GM23338 (cell line): ENCODE measurements at regions not wholly inside any gene's neighbourhood (a gene's known extent, or its start where the extent isn't known, plus 50 kb on each side); places are given as distances from the start of the nearest gene placed in this dataset.

Source experiments
- ATAC-seq: fragments of 200-7000 bp; cut with Tn5 transposase; 3 replicates; pipeline ENCODE4 v1.9.1; 2020
- DNase-seq: peaks from one replicate; pipeline ENCODE4 v3.0.0-alpha.2; 2015; ENCODE audit warnings: low spot score
- H2AFZ ChIP-seq: fragments of 200-600 bp; sonication (generic); 2 replicates; pipeline ENCODE4 v1.8.0; 2016; ENCODE audit warnings: antibody characterized with exemption, mild to moderate bottlenecking, moderate library complexity
- H3F3A ChIP-seq: fragments of 200-600 bp; sonication (generic); replicated peaks from 2 replicates; pipeline ENCODE4 v1.8.0; 2017; ENCODE audit warnings: antibody characterized with exemption, mixed run types, low read depth
- H3K27ac ChIP-seq: fragments of 200-600 bp; sonication (generic); 2 replicates; pipeline ENCODE4 v1.6.1; 2016; ENCODE audit warnings: low read depth
- H3K27me3 ChIP-seq: fragments of 200-600 bp; sonication (generic); 2 replicates; pipeline ENCODE4 v1.8.0; 2016; ENCODE audit warnings: mild to moderate bottlenecking, mixed run types, moderate library complexity; ENCODE audit not compliant: insufficient read depth
- H3K36me3 ChIP-seq: fragments of 200-600 bp; sonication (generic); 2 replicates; pipeline ENCODE4 v1.8.0; 2016; ENCODE audit warnings: mild to moderate bottlenecking; ENCODE audit not compliant: insufficient read depth
- H3K4me1 ChIP-seq: fragments of 200-600 bp; sonication (generic); 2 replicates; pipeline ENCODE4 v1.8.0; 2016; ENCODE audit warnings: mild to moderate bottlenecking, moderate library complexity; ENCODE audit not compliant: insufficient read depth
- H3K4me2 ChIP-seq: fragments of 200-600 bp; sonication (generic); 2 replicates; pipeline ENCODE4 v1.7.1; 2017; ENCODE audit warnings: mixed run types
- H3K4me3 ChIP-seq: fragments of 200-600 bp; sonication (generic); 2 replicates; pipeline ENCODE4 v1.6.1; 2016; ENCODE audit warnings: mixed run types
- H3K79me2 ChIP-seq: fragments of 200-600 bp; sonication (generic); replicated peaks from 2 replicates; pipeline ENCODE4 v1.8.0; 2017; ENCODE audit warnings: mild to moderate bottlenecking; ENCODE audit not compliant: insufficient read depth
- H3K9me2 ChIP-seq: fragments of 200-600 bp; sonication (generic); 2 replicates; pipeline ENCODE4 v1.8.0; 2017; ENCODE audit not compliant: insufficient read depth
- H4K20me1 ChIP-seq: fragments of 200-600 bp; sonication (generic); replicated peaks from 2 replicates; pipeline ENCODE4 v1.8.0; 2017; ENCODE audit warnings: mild to moderate bottlenecking; ENCODE audit not compliant: insufficient read depth
- H3K27ac Mint-ChIP-seq: 2 replicates; pipeline ENCODE4 v1.8.0; 2020; ENCODE audit warnings: inconsistent platforms, mild to moderate bottlenecking, moderate library complexity, mixed read lengths
- H3K27me3 Mint-ChIP-seq: 3 replicates; pipeline ENCODE4 v1.8.0; 2022; ENCODE audit warnings: low read depth, mild to moderate bottlenecking, moderate library complexity, mixed read lengths, inconsistent platforms; ENCODE audit not compliant: insufficient read depth, poor library complexity
- H3K36me3 Mint-ChIP-seq: 3 replicates; pipeline ENCODE4 v1.8.0; 2021; ENCODE audit warnings: low read depth, mild to moderate bottlenecking, inconsistent platforms, moderate library complexity, mixed read lengths
- H3K4me1 Mint-ChIP-seq: 3 replicates; pipeline ENCODE4 v1.8.0; 2020; ENCODE audit warnings: mild to moderate bottlenecking, inconsistent platforms, mixed read lengths
- H3K4me3 Mint-ChIP-seq: 3 replicates; pipeline ENCODE4 v1.8.0; 2021; ENCODE audit warnings: moderate library complexity, mild to moderate bottlenecking, inconsistent platforms, mixed read lengths
- H3K9me3 Mint-ChIP-seq: 3 replicates; pipeline ENCODE4 v1.8.0; 2020; ENCODE audit warnings: moderate library complexity, mild to moderate bottlenecking, inconsistent platforms, mixed read lengths
- CREB1 ChIP-seq: fragments of 250-450 bp; sonication (Bioruptor Pico); IDR thresholded peaks from 2 replicates; pipeline ENCODE4 v1.5.0; 2020; ENCODE audit warnings: low read depth, mild to moderate bottlenecking, moderate library complexity
- CTCF ChIP-seq, 2 experiments: fragments of 200-600 bp in 1 of 2; sonication (generic) in 1 of 2; conservative IDR thresholded peaks; 2 replicates each; pipeline versions ENCODE4 v1.5.1 to v1.6.1; 2016 to 2017; ENCODE audit warnings: antibody characterized with exemption in 2 of 2, low read depth in 2 of 2, mild to moderate bottlenecking in 2 of 2, moderate library complexity in 1 of 2
- ETS1 ChIP-seq: IDR thresholded peaks from 2 replicates; pipeline ENCODE4 v1.6.1; 2016; ENCODE audit warnings: antibody characterized with exemption
- EZH2phosphoT487 ChIP-seq: fragments of 200-600 bp; sonication (generic); IDR thresholded peaks from one replicate; pipeline ENCODE4 v1.8.1; 2018; ENCODE audit warnings: antibody characterized with exemption; ENCODE audit not compliant: unreplicated experiment
- NANOG ChIP-seq: IDR thresholded peaks from 2 replicates; pipeline ENCODE4 v1.6.1; 2016; ENCODE audit warnings: antibody characterized with exemption, borderline replicate concordance
- REST ChIP-seq: IDR thresholded peaks from one replicate; pipeline ENCODE4 v1.6.1; 2018; ENCODE audit warnings: antibody characterized with exemption; ENCODE audit not compliant: unreplicated experiment
- ZNF331 ChIP-seq: fragments of 250-450 bp; sonication (Bioruptor Pico); IDR thresholded peaks from 2 replicates; pipeline ENCODE4 v1.5.0; 2020; ENCODE audit warnings: low read depth, mild to moderate bottlenecking, moderate library complexity
- TF ChIP-seq, protein P1 (sequence below): fragments of 250-450 bp; sonication (Bioruptor Pico); IDR thresholded peaks from 2 replicates; pipeline ENCODE4 v1.5.0; 2020; ENCODE audit warnings: mild to moderate bottlenecking, moderate library complexity

DNA sequence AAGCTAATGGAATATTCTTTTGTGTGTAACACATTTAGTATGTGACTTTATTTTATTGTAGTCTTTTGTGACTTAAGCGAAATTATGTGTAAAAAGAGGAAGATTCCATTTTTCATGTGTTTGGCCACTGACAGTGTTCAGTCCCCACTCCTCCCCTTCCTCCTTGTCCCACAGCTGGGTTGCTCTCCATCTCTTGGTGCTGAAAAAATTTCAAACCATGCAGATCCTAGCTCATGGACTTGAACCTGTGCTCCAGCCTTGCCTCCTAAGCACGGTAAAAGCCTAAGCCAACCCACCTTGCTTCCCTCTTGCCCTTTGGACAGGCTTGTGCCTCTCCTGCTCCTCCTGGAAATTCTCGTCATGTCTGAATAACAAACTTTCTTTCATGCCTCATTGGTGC, 2008.5 kb upstream of the TENM3 start (continued):
- no peak for TF ChIP-seq CTCF (conservative IDR thresholded peaks at IDR 0.05; ENCODE audit: low read depth in 2 of 2)
- TF ChIP-seq ETS1, result no peak
- no peak for TF ChIP-seq CREB1 (CRISPR knock-in tag)
- TF ChIP-seq ZNF331 (CRISPR knock-in tag), result no peak

DNA sequence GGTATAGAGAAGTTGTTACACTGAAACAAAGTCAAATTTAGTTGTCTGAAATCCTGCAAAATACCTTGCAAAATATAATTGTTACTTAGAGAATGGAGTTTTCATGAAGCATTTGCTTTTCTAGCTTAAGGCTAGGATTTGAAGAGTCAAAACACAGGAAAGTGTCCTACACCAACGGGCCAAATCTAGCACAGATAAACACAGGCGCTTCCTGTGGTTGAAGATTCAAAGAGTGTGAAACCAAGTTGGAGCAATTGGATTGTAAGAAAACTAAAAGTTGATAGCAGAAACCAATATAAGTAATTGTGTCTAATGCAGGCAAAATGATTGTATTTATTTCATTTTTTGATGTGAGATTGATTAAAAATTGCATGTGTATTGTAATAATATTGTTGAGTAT, 2002.5 kb upstream of the TENM3 start:
- no peaks in the 10 kb centered on the region for H3K27me3 ChIP-seq
- H4K20me1 ChIP-seq, result no peaks in the 10 kb centered on the region
- no peak overlapping the region for H2AFZ ChIP-seq
- no peak overlapping the region for H3K4me3 Mint-ChIP-seq
- no peak overlapping the region for H3K4me2 ChIP-seq
- no peak overlapping the region for H3K27ac Mint-ChIP-seq
- H3F3A ChIP-seq, result no peaks in the 10 kb centered on the region
- peaks cover 6% of the 10 kb centered on the region; the same call in 1 of the 3 replicates for H3K4me1 Mint-ChIP-seq
- no peaks in the 10 kb centered on the region for H3K36me3 ChIP-seq
- DNase-seq (no peak), ATAC-seq (no peak)
- no peak overlapping the region for H3K4me3 ChIP-seq
- no peaks in the 10 kb centered on the region for H3K9me3 Mint-ChIP-seq
- no peaks in the 10 kb centered on the region for H3K9me2 ChIP-seq
- no peaks in the 10 kb centered on the region for H3K27me3 Mint-ChIP-seq
- 0 out of 2 replicates have a peak, but pooled peaks cover 6% of the 10 kb centered on the region for H3K4me1 ChIP-seq
- H3K36me3 Mint-ChIP-seq, result no peaks in the 10 kb centered on the region
- H3K79me2 ChIP-seq, result no peaks in the 10 kb centered on the region
- no peak overlapping the region for H3K27ac ChIP-seq
- TF ChIP-seq CTCF (conservative IDR thresholded peaks at IDR 0.05; ENCODE audit: low read depth in 2 of 2) (no peak), ETS1 (no peak), EZH2phosphoT487 (no peak), REST (no peak), NANOG (no peak)
- TF ChIP-seq, protein P1, sequence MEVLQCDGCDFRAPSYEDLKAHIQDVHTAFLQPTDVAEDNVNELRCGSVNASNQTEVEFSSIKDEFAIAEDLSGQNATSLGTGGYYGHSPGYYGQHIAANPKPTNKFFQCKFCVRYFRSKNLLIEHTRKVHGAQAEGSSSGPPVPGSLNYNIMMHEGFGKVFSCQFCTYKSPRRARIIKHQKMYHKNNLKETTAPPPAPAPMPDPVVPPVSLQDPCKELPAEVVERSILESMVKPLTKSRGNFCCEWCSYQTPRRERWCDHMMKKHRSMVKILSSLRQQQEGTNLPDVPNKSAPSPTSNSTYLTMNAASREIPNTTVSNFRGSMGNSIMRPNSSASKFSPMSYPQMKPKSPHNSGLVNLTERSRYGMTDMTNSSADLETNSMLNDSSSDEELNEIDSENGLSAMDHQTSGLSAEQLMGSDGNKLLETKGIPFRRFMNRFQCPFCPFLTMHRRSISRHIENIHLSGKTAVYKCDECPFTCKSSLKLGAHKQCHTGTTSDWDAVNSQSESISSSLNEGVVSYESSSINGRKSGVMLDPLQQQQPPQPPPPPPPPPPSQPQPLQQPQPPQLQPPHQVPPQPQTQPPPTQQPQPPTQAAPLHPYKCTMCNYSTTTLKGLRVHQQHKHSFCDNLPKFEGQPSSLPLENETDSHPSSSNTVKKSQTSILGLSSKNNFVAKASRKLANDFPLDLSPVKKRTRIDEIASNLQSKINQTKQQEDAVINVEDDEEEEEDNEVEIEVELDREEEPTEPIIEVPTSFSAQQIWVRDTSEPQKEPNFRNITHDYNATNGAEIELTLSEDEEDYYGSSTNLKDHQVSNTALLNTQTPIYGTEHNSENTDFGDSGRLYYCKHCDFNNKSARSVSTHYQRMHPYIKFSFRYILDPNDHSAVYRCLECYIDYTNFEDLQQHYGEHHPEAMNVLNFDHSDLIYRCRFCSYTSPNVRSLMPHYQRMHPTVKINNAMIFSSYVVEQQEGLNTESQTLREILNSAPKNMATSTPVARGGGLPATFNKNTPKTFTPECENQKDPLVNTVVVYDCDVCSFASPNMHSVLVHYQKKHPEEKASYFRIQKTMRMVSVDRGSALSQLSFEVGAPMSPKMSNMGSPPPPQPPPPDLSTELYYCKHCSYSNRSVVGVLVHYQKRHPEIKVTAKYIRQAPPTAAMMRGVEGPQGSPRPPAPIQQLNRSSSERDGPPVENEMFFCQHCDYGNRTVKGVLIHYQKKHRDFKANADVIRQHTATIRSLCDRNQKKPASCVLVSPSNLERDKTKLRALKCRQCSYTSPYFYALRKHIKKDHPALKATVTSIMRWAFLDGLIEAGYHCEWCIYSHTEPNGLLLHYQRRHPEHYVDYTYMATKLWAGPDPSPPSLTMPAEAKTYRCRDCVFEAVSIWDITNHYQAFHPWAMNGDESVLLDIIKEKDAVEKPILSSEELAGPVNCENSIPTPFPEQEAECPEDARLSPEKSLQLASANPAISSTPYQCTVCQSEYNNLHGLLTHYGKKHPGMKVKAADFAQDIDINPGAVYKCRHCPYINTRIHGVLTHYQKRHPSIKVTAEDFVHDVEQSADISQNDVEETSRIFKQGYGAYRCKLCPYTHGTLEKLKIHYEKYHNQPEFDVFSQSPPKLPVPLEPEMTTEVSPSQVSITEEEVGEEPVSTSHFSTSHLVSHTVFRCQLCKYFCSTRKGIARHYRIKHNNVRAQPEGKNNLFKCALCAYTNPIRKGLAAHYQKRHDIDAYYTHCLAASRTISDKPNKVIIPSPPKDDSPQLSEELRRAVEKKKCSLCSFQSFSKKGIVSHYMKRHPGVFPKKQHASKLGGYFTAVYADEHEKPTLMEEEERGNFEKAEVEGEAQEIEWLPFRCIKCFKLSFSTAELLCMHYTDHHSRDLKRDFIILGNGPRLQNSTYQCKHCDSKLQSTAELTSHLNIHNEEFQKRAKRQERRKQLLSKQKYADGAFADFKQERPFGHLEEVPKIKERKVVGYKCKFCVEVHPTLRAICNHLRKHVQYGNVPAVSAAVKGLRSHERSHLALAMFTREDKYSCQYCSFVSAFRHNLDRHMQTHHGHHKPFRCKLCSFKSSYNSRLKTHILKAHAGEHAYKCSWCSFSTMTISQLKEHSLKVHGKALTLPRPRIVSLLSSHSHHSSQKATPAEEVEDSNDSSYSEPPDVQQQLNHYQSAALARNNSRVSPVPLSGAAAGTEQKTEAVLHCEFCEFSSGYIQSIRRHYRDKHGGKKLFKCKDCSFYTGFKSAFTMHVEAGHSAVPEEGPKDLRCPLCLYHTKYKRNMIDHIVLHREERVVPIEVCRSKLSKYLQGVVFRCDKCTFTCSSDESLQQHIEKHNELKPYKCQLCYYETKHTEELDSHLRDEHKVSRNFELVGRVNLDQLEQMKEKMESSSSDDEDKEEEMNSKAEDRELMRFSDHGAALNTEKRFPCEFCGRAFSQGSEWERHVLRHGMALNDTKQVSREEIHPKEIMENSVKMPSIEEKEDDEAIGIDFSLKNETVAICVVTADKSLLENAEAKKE, result no peak
